LoVo (cell line): ENCODE measurements at regions not wholly inside any gene's neighbourhood (a gene's known extent, or its start where the extent isn't known, plus 50 kb on each side); places are given as distances from the start of the nearest gene placed in this dataset.
"Not testable (repeated sequence)": the region's sequence is repeated elsewhere in the genome, so short reads cannot be mapped to it uniquely, and the experiment has no call there.

Source experiments
- DNase-seq: peaks from one replicate; pipeline ENCODE4 v3.0.0-alpha.2; 2016; ENCODE audit warnings: low spot score

DNA sequence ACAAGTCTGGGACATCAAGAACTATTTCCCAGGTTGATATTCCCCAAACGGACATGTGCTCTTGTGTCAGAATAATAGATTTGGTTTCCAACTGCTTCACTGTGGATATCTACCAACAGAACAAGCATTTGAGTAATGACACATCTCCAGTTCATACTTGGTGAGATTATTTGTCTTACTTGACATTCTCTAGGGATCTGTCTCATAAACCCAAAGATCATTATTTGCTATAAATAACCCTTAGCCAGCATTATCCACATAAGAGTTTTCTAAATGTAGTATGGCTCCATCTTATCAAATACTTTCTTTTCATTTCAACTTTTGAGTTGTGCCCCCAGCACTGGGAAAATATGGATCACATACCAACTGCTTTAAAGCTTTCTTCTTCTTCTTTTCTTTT lies 1063.9 kb upstream of the CDH18 start:
- no peak for DNase-seq

DNA sequence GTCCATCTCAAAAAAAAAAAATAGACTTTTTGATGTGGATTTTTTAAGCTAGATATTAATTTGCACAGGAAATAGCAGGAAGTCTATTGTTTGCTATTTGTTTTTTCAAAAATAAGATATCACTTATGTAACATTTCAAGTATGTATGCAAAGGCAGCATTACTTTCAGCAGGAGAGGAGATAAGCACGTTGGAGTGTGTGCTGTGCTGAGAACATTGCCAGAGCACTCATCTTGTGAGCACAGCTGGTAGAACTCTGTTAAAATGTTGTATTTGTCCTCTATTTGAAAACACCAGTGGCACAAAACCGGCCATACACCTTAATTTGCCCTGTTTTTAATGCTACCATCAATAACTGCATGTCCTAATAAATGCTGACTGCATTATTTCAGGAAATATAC lies 1061.9 kb upstream of the CDH18 start:
- DNase-seq = no peak

DNA sequence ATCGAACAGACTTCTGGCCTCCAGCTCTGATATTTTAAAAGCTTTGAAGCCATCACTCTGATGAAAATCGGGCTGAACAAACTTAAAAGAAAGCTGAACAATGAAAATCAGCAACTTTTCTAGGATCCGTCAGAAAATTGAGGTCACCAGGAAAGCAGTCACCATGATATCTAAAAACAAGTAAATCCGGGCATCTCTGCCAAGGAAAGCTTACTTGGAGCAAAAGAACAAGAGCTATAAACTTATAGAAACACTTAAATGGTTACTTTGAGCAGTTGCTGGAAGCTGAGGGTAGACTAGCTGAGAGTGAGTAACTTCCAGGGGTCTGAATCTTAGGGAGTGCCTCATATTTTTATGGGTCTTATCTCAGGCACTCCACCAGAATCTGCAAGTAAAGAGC lies 1043.0 kb upstream of the CDH18 start:
- no peak for DNase-seq

DNA sequence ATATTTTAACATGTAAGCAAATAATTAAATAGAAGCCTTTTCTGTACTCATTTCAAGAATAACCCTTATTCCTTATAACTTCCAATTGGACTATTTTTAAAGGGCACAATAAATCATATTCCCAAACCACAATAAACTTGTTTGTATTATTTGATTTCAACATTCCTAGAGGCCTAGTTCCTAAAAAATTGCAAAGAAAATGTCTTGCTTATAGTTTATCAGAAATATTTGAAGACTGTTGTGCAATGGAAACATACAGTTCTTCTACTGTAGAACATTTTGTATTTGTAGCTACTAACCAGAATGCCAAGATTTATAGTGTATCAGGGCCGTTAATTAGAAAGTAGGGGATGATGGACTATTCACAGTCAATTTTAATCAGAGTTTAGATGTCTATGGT lies 1037.0 kb upstream of the CDH18 start:
- DNase-seq = no peak

DNA sequence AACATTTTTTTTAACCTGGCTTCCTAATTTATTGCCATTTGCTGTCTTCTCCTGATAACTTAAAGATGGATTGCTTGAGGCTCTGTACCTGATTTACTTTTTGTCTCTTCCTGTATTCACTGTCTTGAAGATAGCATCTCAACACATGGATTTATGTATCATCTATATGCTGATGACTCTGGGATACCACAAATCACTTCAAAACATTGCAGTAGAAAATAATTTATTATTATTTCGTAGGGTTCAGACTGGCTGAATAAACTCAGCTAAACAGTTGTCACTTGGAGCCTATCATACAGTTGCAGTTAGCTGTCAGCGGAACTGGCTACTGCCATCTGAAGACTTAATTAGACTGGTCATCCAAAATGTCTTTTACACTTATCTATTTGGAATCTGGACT lies 1025.2 kb upstream of the CDH18 start:
- DNase-seq = no peak

DNA sequence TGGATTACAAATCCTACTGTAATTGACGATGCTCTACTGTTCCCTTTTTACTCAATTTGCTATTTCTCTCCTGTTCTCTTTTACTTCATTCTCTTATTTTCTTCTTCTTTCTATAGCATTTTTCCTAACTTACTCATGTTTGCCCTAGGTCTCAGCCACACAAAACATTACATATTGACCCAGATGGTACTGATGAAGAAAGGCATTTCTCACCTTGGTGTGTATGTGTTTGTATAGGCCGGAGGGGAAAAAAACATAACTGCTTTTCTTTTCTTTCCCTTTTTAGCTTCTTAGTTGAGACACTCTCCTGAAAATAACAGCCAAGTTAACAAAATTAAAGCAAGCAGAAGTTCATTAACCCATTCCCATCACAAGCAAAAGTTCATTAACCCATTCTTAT lies 1019.8 kb upstream of the CDH18 start:
- DNase-seq = no peak

DNA sequence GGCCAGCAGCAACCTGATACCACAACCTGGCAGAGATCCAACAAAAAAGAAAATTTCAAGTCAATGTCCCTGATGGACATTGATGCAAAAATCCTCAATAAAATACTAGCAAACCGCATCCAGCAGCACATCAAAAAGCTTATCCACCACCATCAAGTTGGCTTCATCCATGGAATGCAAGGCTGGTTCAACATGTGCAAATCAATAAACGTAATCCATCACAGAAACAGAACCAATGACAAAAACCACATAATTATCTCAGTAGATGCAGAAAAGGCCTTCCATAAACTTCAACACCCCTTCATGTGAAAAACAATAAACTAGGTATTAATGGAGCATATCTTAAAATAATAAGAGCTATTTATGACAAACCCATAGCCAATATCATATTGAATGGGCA lies 1000.9 kb upstream of the CDH18 start:
- DNase-seq = not testable (repeated sequence)

DNA sequence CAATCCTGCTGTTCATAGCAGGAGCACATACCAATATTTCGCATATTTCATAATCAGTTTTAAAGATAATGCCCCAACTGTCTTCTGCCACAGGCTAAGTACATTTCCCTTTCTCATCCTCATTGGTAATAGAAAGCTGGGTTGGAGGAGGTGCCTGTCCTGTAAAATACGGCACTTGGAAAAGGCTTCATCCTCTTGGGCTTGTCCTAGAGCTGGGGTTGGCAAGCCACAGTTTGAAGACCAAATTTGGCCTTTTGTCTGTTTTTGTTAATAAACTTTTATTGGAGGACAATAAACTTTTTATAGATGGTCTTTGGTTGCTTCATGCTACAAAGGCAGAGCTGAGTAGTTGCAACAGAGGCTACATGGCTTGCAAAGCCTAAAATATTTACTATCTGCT lies 997.8 kb upstream of the CDH18 start:
- DNase-seq = no peak

DNA sequence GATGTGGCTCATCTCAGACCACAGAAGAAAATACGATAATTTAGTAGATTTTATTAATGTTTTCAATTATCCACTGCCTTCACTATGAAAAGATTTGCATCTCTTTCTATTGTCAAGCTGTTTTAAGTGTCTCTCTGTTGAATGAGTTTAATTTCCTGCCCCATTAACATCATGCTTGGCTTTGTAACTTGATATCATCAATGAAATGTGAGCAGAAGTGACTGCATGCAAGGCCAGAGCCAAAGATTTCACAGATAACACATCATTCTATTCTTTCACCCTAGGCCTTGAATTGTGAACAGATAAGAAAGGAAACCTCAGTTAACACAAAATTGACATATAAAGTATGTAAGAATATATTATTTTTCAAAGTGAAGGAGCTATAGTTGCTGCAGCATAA lies 986.4 kb upstream of the CDH18 start:
- DNase-seq = no peak

DNA sequence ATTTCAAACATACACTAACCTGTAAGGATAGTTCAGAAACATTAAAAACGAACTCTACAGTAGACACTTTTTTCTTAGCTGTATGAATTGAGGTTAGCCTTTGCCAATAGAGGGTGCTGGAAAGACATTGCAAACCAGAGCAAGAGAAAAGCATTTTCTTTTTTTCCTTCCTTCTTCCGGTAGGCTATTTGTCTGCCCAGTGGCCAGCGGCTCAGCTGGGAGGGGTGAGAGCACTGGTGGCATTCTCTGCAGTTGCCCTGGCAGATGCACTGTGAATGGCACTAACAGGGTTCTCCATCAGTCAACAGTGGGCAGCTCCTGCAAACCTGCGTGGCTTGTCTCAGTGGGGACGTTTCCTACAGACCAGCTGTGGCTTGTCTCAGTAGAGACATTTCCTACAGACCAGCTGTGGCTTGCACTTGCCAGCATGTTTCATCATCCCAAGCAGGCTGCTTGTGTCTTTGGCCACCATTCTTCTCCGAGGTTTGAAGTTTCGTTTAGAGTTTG lies 984.5 kb upstream of the CDH18 start:
- peak; percentile 60 for DNase-seq

DNA sequence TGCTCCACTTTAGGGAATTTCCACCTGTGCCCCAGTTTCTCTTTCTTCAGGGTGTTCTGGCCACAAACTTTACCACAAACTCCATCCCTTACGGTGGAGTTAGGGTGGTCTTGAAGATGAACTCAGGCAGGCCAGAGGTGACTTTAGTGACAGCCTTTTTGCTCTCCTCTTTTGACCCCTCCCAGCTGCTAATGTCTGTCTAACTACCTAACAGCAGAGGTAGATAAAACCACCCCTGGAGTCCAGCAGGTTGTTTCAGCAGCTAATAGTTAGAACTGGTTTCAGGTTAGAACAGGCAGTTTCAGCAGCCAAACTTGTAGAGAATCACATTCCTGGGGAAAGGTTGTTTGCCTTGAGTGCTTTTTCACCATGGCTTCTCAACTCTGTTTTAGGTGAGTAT lies 971.3 kb upstream of the CDH18 start:
- DNase-seq = no peak

DNA sequence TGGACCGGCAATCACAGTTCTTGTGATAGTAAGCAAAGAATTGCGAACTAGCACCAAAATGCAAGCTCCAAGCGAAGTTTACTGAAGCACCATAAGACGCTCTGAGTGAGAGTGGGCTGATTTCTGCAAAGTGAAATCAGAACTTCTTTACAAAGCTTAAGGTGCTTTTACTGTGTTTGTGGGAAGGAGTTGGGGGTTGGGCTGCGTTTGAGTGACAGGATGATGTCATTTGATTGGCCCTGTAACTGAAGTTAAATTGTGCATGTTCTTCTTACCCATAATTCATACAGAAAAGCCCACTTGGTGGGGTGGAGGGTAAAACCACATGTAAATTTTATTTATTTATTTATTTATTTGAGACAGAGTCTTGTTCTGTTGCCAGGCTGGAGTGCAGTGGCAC lies 970.6 kb upstream of the CDH18 start:
- DNase-seq = no peak

DNA sequence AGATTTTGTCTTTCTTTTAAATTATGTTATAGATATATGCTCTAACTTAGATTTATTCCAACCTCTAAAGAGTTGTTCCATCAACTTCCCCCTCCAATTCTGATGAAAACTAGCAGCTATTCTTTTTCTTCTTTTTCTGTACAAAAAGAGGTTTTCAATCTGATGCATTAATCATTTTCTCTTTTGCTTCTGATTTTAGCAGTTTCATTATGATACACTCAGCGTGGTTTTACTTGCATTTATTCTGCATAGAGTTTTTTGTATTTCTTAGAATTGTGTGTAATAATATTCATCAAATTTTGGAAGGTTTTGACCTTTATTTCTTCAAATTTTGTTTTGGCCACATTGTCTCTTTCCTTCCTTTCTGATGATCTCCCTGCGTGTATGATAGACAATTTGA lies 968.1 kb upstream of the CDH18 start:
- no peak for DNase-seq

DNA sequence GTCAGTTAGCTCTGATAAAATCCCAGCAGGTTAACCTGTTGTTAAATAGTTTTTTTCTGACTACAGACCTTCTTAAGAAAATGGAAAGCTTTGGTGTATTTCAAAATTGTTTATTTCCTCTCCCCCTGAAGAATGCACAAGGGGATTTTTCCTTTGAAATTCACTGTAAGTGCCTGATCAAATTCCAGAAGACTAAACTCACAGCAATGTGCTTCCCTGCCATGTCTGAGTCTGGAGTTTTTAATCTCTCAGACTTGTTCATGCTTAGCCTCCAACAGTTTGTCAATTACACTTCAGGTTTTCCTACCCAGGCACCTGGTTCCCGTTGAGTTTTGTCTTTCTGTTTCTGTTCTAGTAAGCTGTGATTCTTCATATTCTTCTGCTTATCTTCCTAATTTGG lies 961.6 kb upstream of the CDH18 start:
- DNase-seq = no peak

DNA sequence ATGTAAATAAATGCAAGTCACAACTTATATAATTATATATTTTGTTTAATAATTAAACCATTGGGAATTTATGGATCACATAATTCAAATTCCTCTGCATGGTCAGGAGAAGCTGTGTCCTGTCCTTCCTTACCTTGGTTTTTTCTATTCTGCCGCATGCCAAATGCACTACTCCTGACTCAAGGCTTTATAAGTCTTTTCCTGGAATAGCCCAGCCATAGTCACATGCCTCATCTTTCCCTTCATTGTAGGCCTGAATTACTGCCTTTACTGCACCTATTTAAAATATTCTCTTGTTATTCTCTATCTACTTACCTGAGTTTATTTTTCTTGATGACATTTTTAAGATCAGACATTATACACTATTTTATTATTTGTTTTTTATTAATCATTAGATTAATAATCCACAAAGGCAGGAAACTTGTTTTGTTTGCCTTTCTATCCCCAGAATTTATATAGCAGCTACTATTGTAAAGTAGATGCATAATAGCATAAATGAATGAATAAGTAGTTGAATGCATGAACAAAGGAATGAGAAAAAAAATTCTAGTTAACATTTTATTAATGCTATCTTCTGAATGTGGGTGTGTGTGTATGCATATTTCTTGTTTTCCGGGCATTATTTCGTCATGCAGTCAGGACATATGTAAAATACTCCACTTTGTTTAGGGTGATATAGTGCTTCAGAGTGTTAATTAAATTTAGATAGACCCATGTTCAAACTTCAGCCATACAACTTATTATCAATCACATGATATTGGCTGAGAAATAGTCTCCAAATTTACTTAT lies 955.4 kb upstream of the CDH18 start:
- not testable (repeated sequence) for DNase-seq

DNA sequence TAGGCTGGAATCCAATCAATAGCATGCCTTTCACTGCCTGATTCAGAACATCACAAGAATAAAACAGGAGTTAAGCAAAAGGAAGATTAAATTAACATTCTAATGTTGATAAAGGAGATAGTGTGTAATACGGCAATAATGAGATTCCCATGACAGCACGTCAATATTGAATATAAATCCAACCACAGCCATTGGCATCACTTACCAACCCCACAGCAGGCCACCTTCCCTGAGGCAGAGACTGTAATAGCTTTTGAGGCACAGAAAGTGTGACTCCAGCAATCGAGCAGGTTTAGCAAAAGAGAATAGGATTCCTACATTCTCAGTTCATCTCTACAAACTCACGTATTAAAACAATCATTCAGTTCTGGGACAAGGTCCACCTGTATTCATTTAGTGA lies 954.6 kb upstream of the CDH18 start:
- DNase-seq = not testable (repeated sequence)

DNA sequence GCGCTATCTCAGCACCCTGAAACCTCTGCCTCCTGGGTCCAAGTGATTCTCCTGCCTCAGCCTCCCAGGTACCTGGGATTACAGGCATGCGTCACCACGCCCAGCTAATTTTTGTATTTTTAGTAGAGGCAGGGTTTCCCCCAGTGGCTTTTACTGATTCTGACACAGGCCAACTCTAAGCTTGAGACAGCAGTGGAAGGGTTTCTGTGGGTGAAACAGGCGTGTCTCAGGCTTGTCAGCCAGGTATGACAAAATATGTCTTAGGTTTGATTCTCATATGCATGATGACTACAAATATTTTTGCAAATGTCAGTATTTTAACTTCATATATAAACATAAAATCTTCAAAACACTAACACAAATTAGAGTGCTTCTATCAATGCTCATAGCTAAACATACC lies 952.8 kb upstream of the CDH18 start:
- not testable (repeated sequence) for DNase-seq

DNA sequence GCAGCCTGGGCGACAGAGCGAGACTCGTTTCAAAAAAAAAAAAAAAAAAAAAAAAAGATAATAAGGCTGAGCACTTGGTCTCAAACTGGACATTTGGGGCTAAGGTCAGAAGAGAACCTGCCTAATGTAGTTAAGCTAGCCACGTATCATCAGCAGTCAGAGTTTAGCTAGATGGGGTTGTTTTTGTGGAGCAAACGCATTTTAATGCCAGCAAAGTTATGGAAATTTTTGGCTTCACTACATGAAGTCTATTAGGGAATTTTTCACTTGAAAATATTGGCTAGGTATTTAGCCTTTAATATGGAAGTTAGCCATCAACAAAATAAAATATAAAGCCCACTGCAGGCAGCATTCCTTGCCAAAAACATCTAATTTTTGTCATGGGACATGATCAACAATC lies 902.9 kb upstream of the CDH18 start:
- DNase-seq = not testable (repeated sequence)

DNA sequence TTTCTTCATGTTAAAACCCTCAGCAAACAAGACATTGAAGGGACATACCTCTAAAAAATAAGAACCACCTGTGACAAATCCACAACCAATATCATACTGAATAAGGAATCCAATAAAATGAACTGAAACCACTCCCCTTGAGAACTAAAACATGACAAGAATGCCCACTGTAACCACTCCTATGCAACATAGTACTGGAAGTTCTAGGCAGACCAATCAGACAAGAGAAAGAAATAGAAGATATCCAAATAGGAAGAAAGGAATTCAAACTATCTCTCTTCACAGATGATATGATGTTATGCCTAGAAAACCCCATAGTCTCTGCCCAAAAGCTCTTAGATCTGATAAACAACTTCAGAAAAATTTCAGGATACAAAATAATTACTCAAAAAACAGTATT lies 887.7 kb upstream of the CDH18 start:
- not testable (repeated sequence) for DNase-seq

DNA sequence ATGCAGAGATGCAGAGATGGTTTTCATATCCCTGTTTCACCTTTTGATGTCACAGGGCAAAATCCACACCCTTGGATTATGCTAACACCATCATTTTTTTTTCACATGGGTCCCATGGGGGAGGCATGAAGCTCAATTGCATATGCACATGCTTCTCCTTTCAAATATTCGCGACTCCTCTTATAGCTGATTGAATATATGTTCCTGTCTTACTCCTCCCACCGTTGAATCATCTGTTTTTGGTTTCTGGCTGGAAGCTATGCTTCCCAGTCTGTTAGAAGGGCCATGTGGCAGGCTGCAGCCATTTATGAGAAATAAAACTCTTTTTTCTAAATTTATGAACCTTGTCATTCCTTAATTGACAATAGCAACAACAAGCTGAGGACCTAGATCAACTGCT lies 877.9 kb upstream of the CDH18 start:
- DNase-seq = not testable (repeated sequence)

DNA sequence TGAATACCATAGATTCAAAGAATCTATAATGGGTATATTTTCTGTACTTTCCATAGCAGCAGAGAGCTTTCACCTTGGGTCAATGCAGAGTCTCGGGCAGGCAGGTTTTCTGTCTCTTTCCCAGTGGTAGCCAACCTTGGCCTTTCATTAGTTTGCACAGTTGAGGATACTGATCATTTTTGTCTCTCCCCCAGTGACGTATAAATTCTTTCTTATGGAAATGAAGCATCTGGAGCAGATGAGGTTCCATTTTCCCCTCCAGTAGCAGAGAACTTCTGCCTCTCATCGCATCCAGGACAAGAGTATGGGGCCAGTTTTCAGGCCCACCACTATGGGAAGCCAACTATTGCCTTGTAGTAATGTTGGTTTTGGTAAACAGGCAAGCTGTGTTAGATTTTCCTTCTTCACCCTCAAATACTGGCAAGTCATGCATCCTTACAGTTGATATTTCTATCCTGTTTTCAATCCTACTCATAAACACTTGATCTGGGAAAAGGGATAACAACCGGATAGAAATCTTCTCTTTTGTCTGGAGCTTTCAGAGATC lies 845.2 kb upstream of the CDH18 start:
- DNase-seq = no peak

DNA sequence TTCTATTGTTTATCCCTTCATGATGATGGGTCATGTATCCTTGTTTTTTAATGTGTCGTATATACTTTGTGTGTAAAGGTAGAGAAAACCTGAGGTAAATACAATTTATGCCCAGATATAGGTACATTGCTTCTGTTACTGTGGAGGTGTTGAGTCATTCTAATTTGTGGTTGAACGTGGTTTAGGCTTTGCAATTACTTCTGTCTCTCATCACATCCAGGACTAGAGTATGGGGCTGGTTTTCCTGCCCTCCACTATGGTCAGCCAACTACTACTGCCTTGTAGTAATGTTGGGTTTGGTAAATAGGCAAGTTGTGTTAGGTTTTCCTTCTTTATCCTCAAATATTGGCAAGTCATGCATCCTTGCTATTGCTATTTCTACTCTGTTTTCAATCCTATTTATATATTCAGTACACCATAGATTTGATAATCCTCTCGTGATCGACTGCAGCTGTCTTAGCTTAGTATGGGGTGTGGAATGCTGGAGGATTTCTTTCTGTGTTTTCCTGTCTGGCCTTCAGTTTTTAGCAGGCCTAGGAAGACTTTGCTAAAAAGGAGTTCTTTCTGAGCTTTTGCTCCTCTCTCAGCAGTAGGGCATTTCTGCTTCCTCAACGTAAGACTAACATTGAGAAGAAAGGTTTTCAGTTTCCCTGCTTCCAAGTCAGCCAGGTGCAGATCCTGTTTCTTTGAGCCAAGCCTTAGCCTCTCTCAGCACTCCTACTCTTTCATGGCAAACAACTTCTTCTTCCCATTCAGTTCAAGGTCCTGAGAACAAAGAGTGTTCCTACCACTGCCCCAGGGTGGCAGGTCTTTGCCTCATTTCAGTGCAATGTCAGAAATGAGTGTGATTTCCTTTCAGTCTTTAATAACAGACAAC lies 844.4 kb upstream of the CDH18 start:
- DNase-seq = no peak

DNA sequence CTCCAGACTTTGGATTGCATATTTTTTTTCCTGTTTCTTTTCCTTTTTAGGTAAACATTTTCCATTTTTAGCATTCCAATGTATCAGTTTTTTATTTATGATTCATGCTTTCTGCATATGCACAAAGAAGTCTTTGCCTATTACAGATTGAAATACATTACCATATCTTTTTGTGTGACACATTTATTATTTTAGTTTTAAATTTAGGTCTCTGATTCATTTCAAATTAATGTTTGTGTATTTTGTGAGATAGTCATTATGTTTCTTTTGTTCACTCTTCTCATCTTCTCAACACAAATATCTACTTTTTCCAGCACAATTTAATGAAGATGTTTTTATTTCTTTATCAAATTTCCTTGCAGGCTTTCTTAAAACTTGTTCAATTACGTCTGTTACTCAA lies 838.0 kb upstream of the CDH18 start:
- not testable (repeated sequence) for DNase-seq
